Body of pancreas (tissue), 4 donors: ENCODE measurements at regions not wholly inside any gene's neighbourhood (a gene's known extent, or its start where the extent isn't known, plus 50 kb on each side); places are given as distances from the start of the nearest gene placed in this dataset.

Experiments
- ATAC-seq: fragments of 150-250 bp; one replicate; pipeline ENCODE4 v1.9.1; 2016
- DNase-seq, 4 donors: peaks; one replicate each; pipeline ENCODE4 v3.0.0-alpha.2; 2019
- H3K27ac ChIP-seq, 4 donors: fragments of 200-600 bp; sonication (generic); 1 replicate in 3 of 4; 2 replicates in 1 of 4; pipeline versions ENCODE4 v1.5.1 to v1.6.1; 2016 to 2019; ENCODE audit warnings: mild to moderate bottlenecking in 1 of 4, mixed read lengths in 1 of 4, moderate library complexity in 1 of 4
- H3K27me3 ChIP-seq, 2 donors: fragments of 200-600 bp; sonication (generic); one replicate each; pipeline ENCODE4 v1.6.0; 2016; ENCODE audit warnings: mild to moderate bottlenecking in 1 of 2
- H3K36me3 ChIP-seq, 2 donors: fragments of 200-600 bp; sonication (generic); replicated peaks in 1 of 2; 2 replicates each; pipeline ENCODE4 v1.5.1; 2016; ENCODE audit warnings: low read depth in 2 of 2; ENCODE audit not compliant: insufficient read depth in 1 of 2
- H3K4me1 ChIP-seq: fragments of 200-600 bp; sonication (generic); one replicate; pipeline ENCODE4 v1.6.0; 2016
- H3K4me3 ChIP-seq, 2 donors: fragments of 200-600 bp; sonication (generic); 1 replicate in 1 of 2; 2 replicates in 1 of 2; pipeline ENCODE4 v1.5.1; 2016 to 2019
- H3K9me3 ChIP-seq, 3 donors: fragments of 200-600 bp; sonication (generic); 1 replicate in 2 of 3; 2 replicates in 1 of 3; pipeline ENCODE4 v1.5.1; 2016
- POLR2A ChIP-seq, 3 donors: fragments of 450-650 bp; IDR thresholded peaks; one replicate each; pipeline ENCODE4 v1.6.1; 2016; ENCODE audit warnings: antibody characterized with exemption in 3 of 3, mild to moderate bottlenecking in 2 of 3
- WGBS, 2 donors: methylation state at CpG; one replicate each; pipeline ENCODE4 v1.1.5; 2017; 5-methylcytosine and 5-hydroxymethylcytosine counted together
- intact Hi-C: fragments of 100-400 bp; cut with DNase I; formaldehyde crosslinking; loops from one replicate; pipeline ENCODE4 v1.15.1; 2023
- TF ChIP-seq, protein P1 (sequence below), 7 experiments: fragments of 450-650 bp in 4 of 7; fragments of 200-600 bp in 3 of 7; sonication (generic) in 3 of 7; IDR thresholded peaks; one replicate each; pipeline ENCODE4 v1.5.1; 2016 to 2019; ENCODE audit warnings: antibody characterized with exemption in 7 of 7

DNA sequence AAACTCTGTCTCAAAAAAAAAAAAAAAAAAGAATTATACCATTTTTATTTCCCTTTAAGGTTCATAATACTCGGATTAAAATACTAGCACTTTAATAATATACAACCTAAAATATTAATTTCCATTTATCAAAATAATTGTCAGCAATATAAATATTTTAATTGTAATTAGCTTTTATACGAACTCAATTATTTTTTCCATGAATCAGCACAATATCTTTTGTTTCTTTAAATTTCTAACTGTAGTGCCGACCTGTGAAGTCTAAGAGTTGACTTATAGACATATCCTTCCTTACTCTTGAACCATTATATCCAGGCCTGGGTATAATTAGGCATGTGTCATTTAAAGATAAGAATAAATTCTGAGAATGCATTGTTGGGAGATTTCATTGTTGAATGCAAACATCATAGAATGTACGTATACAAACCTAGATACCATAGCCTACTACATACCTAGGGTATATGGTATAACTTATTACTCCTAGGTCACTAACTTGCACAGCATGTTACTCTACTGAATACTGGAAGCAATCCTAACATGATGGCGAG, 996.7 kb upstream of the TMPRSS15 start:
- 75 to 78% methylated on average over 5 of the region's 5 CpGs for WGBS, 2 donors
- no peak for DNase-seq
- TF ChIP-seq POLR2A (IDR thresholded peaks at IDR 0.05): no peak
- TF ChIP-seq, protein P1, sequence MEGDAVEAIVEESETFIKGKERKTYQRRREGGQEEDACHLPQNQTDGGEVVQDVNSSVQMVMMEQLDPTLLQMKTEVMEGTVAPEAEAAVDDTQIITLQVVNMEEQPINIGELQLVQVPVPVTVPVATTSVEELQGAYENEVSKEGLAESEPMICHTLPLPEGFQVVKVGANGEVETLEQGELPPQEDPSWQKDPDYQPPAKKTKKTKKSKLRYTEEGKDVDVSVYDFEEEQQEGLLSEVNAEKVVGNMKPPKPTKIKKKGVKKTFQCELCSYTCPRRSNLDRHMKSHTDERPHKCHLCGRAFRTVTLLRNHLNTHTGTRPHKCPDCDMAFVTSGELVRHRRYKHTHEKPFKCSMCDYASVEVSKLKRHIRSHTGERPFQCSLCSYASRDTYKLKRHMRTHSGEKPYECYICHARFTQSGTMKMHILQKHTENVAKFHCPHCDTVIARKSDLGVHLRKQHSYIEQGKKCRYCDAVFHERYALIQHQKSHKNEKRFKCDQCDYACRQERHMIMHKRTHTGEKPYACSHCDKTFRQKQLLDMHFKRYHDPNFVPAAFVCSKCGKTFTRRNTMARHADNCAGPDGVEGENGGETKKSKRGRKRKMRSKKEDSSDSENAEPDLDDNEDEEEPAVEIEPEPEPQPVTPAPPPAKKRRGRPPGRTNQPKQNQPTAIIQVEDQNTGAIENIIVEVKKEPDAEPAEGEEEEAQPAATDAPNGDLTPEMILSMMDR (IDR thresholded peaks at IDR 0.05): no peak
- Histone ChIP-seq H3K4me3 (no peak overlapping the region), H3K27me3 (no peaks in the 10 kb centered on the region), H3K4me1 (no peaks in the 10 kb centered on the region), H3K27ac (no peak overlapping the region), H3K9me3 (no peaks in the 10 kb centered on the region), H3K36me3 (no peaks in the 10 kb centered on the region)
- intact Hi-C loops: no loop called here
- no peak for ATAC-seq

DNA sequence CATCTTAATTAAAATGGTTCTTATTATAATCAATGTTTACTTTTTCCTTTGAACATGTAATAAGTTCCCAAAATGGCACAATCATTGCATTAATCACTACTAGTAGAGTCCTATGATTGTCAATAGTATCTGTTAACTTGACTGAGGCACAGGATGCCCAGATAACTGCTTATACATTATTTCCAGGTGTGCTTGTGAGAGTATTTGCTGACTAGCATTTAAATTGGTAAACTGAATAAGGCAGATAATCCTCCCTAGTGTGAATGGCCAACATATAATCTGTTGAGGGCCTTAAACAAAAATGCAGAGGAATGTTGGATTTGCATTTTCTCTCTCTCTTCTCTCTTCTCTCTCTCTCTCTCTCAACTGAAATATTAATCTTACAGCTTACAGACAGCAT, 999.3 kb upstream of the TMPRSS15 start:
- no peaks in the 10 kb centered on the region for H3K36me3 ChIP-seq
- H3K27me3 ChIP-seq: no peaks in the 10 kb centered on the region
- H3K4me3 ChIP-seq: no peak overlapping the region
- no peaks in the 10 kb centered on the region for H3K9me3 ChIP-seq
- TF ChIP-seq, protein P1 (IDR thresholded peaks at IDR 0.05): no peak
- TF ChIP-seq POLR2A (IDR thresholded peaks at IDR 0.05): no peak
- intact Hi-C loops: no loop called here
- no peak for DNase-seq
- no peak for ATAC-seq
- H3K4me1 ChIP-seq: no peaks in the 10 kb centered on the region
- H3K27ac ChIP-seq: no peak overlapping the region

DNA sequence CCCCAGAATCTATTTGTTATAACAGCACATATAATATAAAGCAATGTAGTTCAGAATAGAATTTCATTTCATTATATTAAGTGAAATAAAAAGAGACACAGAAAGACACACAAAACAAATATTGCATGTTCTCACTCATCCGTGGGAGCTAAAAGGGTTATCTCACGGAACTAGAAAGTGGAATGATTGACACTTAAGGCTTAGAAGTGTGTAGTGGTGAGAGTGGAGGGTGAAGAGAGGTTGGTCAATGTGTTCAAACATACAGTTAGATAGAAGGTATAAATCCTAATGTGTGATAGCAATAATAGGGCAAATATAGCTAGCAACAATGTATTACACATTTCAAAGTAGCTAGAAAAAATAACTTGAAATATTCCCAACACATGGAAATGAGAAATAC, 1001.7 kb upstream of the TMPRSS15 start:
- 47 to 51% methylated on average over 2 of the region's 2 CpGs for WGBS, 2 donors
- no peak for DNase-seq
- no peak for ATAC-seq
- H3K9me3 ChIP-seq: no peaks in the 10 kb centered on the region
- no peak overlapping the region for H3K27ac ChIP-seq
- no peaks in the 10 kb centered on the region for H3K27me3 ChIP-seq
- H3K4me1 ChIP-seq: no peaks in the 10 kb centered on the region
- H3K36me3 ChIP-seq: no peaks in the 10 kb centered on the region
- no peak overlapping the region for H3K4me3 ChIP-seq
- intact Hi-C loops: no loop called here
- TF ChIP-seq POLR2A (IDR thresholded peaks at IDR 0.05): no peak
- TF ChIP-seq, protein P1 (IDR thresholded peaks at IDR 0.05): no peak

DNA sequence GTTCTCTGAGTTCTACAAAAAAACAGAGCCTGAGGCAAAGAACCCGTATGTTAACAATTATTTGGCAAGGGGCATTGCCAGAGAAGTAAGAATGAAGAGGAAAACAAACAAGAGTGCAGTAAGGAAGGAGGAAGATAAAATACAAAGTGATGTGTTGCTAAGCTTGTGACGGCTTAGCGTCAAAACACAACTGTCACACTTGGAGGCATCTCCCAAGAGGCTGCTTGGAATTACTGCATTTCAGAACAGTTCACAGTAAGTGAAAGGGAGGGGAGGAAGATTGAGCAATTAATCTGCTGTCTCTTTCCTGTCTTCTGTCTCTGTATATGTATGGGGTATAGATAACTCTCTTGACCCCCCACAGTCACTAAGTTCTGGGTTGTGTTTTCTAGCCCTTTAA, 1017.0 kb upstream of the TMPRSS15 start:
- TF ChIP-seq, protein P1 (IDR thresholded peaks at IDR 0.05): no peak
- no peak for TF ChIP-seq POLR2A (IDR thresholded peaks at IDR 0.05)
- no peak for DNase-seq
- Histone ChIP-seq H3K27ac (no peak overlapping the region), H3K27me3 (no peaks in the 10 kb centered on the region), H3K4me3 (no peak overlapping the region), H3K36me3 (no peaks in the 10 kb centered on the region), H3K4me1 (no peaks in the 10 kb centered on the region), H3K9me3 (no peaks in the 10 kb centered on the region)
- ATAC-seq: no peak
- intact Hi-C loops: no loop called here
- 67 to 77% methylated on average over 3 of the region's 3 CpGs for WGBS, 2 donors

DNA sequence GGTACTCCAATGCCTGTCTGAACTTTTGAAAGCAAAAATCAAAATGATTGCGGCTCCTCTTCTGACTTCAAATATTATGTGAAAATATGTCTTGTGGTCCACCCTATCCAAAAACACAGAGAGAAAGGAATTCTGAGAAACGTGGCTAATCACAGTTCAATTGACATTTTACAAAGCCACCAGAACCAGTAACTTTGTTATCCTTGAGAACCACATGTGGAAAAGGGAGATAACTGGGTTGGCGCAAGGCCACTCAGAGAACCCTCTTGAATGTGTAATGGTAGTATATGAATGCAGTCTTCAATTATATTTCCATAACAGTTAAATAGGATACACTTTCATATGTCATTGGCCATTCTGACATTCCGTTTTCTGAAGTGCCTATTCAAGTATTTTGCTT, 1030.0 kb upstream of the TMPRSS15 start:
- ATAC-seq (no peak), DNase-seq (no peak)
- Histone ChIP-seq H3K36me3 (no peaks in the 10 kb centered on the region), H3K9me3 (no peaks in the 10 kb centered on the region), H3K4me1 (no peaks in the 10 kb centered on the region), H3K4me3 (no peak overlapping the region), H3K27ac (no peak overlapping the region), H3K27me3 (no peaks in the 10 kb centered on the region)
- WGBS, 2 donors: 72 to 73% methylated on average over 4 of the region's 4 CpGs
- intact Hi-C loops: no loop called here
- TF ChIP-seq POLR2A (IDR thresholded peaks at IDR 0.05): no peak
- TF ChIP-seq, protein P1 (IDR thresholded peaks at IDR 0.05): no peak
